NB4 (cell line): ENCODE measurements at regions not wholly inside any gene's neighbourhood (a gene's known extent, or its start where the extent isn't known, plus 50 kb on each side); places are given as distances from the start of the nearest gene placed in this dataset.

ENCODE experiments used
- POLR2A ChIP-seq: IDR thresholded peaks from 2 replicates; pipeline ENCODE4 v1.6.1; 2011; ENCODE audit warnings: mild to moderate bottlenecking; ENCODE audit not compliant: insufficient read length; ENCODE audit errors: extremely low read depth
- TF ChIP-seq, protein P1 (sequence below): IDR thresholded peaks from one replicate; pipeline ENCODE4 v1.5.1; 2012; ENCODE audit warnings: low read depth, low read length

DNA sequence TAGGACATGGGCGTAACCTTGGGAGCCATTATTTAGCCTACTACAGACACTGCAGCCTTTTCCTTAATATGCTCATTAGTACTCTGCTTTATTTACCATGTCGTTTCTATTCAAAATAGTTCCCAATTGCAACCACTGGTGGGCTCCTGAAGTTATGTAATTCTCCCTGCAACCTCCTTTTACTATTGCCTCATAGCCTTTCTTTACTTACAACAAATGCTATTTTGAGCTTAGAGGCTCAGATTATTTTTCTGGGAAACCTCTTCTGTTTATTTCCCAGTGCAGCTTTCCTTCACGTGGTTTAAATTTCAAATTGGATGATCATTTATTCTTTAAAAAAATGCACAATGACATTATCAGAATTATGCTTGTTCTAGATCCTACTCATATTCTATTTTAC is 492.3 kb upstream of the TMEFF2 start:
- TF ChIP-seq, protein P1, sequence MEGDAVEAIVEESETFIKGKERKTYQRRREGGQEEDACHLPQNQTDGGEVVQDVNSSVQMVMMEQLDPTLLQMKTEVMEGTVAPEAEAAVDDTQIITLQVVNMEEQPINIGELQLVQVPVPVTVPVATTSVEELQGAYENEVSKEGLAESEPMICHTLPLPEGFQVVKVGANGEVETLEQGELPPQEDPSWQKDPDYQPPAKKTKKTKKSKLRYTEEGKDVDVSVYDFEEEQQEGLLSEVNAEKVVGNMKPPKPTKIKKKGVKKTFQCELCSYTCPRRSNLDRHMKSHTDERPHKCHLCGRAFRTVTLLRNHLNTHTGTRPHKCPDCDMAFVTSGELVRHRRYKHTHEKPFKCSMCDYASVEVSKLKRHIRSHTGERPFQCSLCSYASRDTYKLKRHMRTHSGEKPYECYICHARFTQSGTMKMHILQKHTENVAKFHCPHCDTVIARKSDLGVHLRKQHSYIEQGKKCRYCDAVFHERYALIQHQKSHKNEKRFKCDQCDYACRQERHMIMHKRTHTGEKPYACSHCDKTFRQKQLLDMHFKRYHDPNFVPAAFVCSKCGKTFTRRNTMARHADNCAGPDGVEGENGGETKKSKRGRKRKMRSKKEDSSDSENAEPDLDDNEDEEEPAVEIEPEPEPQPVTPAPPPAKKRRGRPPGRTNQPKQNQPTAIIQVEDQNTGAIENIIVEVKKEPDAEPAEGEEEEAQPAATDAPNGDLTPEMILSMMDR = no peak
- TF ChIP-seq POLR2A = no peak
